Activated CD4-positive, alpha-beta T cell treated with anti-CD3 and anti-CD28 coated beads, Interleukin-2, amount 10 ng/mL, durations not matched to agents 24 days and 14 days (primary cell): ENCODE measurements at regions not wholly inside any gene's neighbourhood (a gene's known extent, or its start where the extent isn't known, plus 50 kb on each side); places are given as distances from the start of the nearest gene placed in this dataset.

Source experiments
- DNase-seq: peaks from one replicate; pipeline ENCODE4 v3.0.0; 2022
- H3K27ac Mint-ChIP-seq: one replicate; pipeline ENCODE4 v1.8.0; 2022; ENCODE audit warnings: mild to moderate bottlenecking, mixed read lengths
- H3K27me3 Mint-ChIP-seq: one replicate; pipeline ENCODE4 v1.8.0; 2022; ENCODE audit warnings: mixed read lengths
- H3K36me3 Mint-ChIP-seq: one replicate; pipeline ENCODE4 v1.8.0; 2022; ENCODE audit warnings: low read depth, mild to moderate bottlenecking, mixed read lengths
- H3K4me1 Mint-ChIP-seq: one replicate; pipeline ENCODE4 v1.8.0; 2021; ENCODE audit warnings: mixed read lengths
- H3K4me3 Mint-ChIP-seq: one replicate; pipeline ENCODE4 v1.8.0; 2022; ENCODE audit warnings: mild to moderate bottlenecking, moderate library complexity, mixed read lengths
- H3K9me3 Mint-ChIP-seq: one replicate; pipeline ENCODE4 v1.8.0; 2021; ENCODE audit warnings: mixed read lengths
- intact Hi-C: fragments of 100-400 bp; cut with micrococcal nuclease; formaldehyde crosslinking; loops from one replicate; pipeline ENCODE4 v1.15.1; 2023

DNA sequence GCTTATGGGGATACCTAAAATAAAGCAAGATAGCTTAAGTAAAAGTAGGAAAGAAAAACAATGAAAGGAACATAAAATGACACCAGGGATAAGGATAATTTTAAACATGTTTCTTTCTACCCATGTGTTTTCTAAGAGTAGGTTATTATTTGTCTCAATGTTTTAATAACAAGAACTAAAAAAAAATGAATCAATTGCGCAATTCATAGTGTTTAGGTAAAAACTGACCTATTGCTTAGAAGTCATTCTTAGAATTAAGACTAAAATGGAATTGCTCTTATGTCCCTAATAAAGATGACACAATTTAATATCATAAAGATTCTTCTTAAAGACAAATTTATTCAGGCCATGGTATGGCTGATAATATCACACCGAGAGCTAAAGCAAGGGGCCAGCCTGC, 58.0 kb upstream of the COL24A1 start:
- Mint-ChIP-seq H3K4me1 (no peaks in the 10 kb centered on the region), H3K4me3 (no peak overlapping the region), H3K27me3 (no peaks in the 10 kb centered on the region), H3K36me3 (no peaks in the 10 kb centered on the region), H3K9me3 (no peaks in the 10 kb centered on the region), H3K27ac (no peak overlapping the region)
- no peak for DNase-seq
- intact Hi-C loops = no loop called here

DNA sequence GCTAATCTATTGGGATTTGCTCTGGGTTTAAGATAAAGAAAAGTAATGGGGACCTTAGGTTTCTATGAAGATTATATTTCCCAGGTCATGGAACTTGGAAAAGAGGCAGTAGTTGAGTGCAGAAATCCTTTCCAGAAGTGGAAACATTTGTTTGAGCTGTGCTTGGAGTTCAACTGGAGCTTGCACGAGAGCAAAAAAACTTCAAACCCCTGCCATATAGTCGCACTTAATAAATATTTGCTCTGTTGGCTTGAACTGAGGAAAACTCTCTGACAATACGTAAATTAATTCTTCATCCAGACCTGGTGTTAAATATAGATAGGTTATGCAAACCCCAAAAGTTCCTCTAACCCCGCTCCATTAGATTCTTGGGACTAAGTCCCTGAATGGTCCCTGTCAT, 52.8 kb upstream of the COL24A1 start:
- Mint-ChIP-seq H3K4me3 (no peak overlapping the region), H3K4me1 (no peaks in the 10 kb centered on the region), H3K36me3 (no peaks in the 10 kb centered on the region), H3K9me3 (no peaks in the 10 kb centered on the region), H3K27me3 (no peaks in the 10 kb centered on the region), H3K27ac (no peak overlapping the region)
- no peak for DNase-seq
- intact Hi-C loops = no loop called here

DNA sequence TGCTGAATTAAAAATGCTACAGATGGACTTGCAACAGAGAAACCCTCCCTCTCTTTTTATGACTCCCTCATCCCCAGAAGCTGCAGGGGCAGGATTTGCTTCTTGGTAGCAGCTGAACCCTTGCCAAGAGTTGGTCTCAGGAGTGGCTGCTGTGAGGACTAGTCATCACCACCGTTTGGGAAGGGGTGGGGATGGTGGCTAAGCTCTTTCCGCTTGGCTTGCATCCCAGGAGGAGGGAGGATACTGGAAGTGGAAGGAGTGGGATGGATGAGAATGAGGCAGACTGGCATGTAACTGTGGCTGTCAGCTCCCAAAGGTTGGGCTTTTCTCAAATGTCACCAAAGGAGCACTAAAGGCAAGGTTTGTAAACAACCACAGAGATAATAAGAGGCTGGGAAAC, 50.8 kb upstream of the COL24A1 start:
- H3K4me1 Mint-ChIP-seq = no peaks in the 10 kb centered on the region
- no peak overlapping the region for H3K27ac Mint-ChIP-seq
- H3K27me3 Mint-ChIP-seq = no peaks in the 10 kb centered on the region
- H3K4me3 Mint-ChIP-seq = no peak overlapping the region
- H3K36me3 Mint-ChIP-seq = no peaks in the 10 kb centered on the region
- no peak for DNase-seq
- H3K9me3 Mint-ChIP-seq = no peaks in the 10 kb centered on the region
- intact Hi-C loops = no loop called here
